Fibroblast of skin of right biceps (primary cell): ENCODE measurements at regions not wholly inside any gene's neighbourhood (a gene's known extent, or its start where the extent isn't known, plus 50 kb on each side); places are given as distances from the start of the nearest gene placed in this dataset.
"Not testable (repeated sequence)": the region's sequence is repeated elsewhere in the genome, so short reads cannot be mapped to it uniquely, and the experiment has no call there.

Experiments used
- DNase-seq: peaks from one replicate; pipeline ENCODE4 v3.0.0-alpha.2; 2013

GRCh38 chr1:149841597-149842238, 57.6 kb upstream of the BOLA1 start:
- not testable (repeated sequence) for DNase-seq

GRCh38 chr1:149842458-149843064, 56.8 kb upstream of the BOLA1 start:
- not testable (repeated sequence) for DNase-seq

- no peak for DNase-seq
These were observed 55.8 kb upstream of the BOLA1 start for GRCh38 chr1:149843431-149844041.

GRCh38 chr1:149844101-149844500, 55.3 kb upstream of the BOLA1 start:
- peak; percentile 69 for DNase-seq

DNA sequence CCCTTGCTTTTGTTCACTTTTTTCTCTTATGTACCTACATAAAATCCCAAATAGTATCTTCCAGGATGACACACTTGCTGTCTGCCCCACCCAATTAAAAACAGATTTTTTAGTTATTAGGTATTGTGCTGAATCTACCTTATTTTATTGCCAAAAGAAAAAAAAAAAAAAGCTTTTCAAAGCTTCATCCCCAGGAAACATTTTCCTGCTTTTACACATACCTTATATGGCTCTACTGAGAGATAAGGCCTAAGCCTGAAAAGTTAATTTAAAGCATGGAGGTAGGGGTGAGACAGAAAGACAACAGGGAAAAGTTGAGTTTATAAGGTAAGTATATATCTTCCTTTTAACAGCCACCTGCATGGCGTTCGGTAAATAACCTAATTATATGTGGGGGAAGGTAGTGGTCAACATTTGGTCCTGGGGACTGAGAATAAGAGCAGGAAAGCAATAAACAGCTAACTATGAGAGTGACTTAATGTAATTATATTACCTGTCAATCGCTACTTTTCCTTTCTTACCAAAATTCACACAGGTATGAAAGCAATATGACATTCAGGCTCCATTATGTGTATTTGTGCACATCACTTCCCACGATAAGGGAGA, 54.6 kb upstream of the BOLA1 start:
- no peak for DNase-seq

- no peak for DNase-seq
These were observed 54.0 kb upstream of the BOLA1 start for GRCh38 chr1:149845416-149845815.

GRCh38 chr1:149846042-149846441, 53.3 kb upstream of the BOLA1 start:
- DNase-seq = no peak

GRCh38 chr1:149846593-149847466, 52.5 kb upstream of the BOLA1 start:
- DNase-seq = no peak

GRCh38 chr1:149848340-149849110, 50.8 kb upstream of the BOLA1 start:
- DNase-seq = no peak

GRCh38 chr1:149849111-149849946, 50.0 kb upstream of the BOLA1 start:
- DNase-seq = no peak
